ENCODE measurements at regions not wholly inside any gene's neighbourhood (a gene's known extent, or its start where the extent isn't known, plus 50 kb on each side); places are given as distances from the start of the nearest gene placed in this dataset.

DNA sequence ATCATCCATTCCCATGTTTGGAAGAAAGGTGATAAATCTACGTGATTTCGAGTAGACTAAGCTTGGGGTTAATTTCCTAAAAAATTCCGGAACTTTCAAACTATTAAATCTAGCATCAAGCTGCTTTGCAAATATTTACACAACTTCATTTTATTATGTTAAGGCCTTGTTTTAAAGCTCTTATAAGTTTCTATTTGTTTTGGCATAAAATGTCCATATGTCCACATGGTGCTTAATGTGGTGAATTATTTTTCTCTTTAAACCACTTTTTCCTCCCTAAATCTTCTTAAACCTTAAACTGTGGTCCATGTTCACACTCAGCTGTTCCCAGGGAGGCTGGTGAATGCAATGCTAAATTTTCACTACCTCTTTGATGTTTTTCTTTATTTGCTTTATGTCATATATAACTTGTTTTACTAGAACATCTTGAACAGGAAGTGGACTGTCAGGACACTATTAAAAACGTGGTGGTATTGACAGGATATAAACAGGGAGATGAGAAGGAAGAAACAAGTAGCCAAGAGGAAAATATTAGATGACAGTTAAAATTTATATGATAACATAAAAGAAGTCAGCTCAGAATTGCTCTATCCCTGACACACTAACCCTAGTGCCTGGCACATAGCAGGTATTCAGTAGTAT is 72.5 kb upstream of the AGTR1 start:
- no peak overlapping the region for H3K4me3 Mint-ChIP-seq
- H3K9me3 Mint-ChIP-seq: peaks cover 10% of the 10 kb centered on the region
- no peaks in the 10 kb centered on the region for H3K4me1 Mint-ChIP-seq
- H3K36me3 Mint-ChIP-seq: no peaks in the 10 kb centered on the region
- no peaks in the 10 kb centered on the region for H3K27me3 Mint-ChIP-seq
- no peak overlapping the region for H3K27ac Mint-ChIP-seq
- DNase-seq: no peak

DNA sequence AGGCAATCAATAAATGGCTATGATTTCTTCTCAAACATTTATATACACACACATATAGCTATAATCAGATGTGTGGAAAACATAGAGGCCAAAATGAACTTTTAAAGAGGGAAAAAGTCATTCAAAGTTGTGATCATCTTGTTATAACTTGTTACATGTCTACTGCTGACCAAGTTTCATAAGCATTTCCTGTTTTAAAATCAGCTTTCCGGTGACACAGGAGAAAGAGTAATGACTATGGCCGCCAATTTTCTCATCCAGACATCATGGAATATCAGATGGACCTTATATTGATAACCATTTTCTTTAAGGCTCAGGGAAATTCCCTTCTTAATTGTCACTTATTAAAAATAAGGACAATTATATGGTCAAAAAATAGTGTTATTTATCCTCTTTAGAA is 71.7 kb upstream of the AGTR1 start:
- no peak overlapping the region for H3K27ac Mint-ChIP-seq

GRCh38 chr3:148629006-148629405 is 68.7 kb upstream of the AGTR1 start:
- DNase-seq: no peak
- Mint-ChIP-seq H3K4me3 (no peak overlapping the region), H3K9me3 (peaks cover 13% of the 10 kb centered on the region), H3K36me3 (no peaks in the 10 kb centered on the region), H3K27me3 (no peaks in the 10 kb centered on the region), H3K27ac (no peak overlapping the region), H3K4me1 (no peaks in the 10 kb centered on the region)

More for the DNA sequence above, 71.7 kb upstream of the AGTR1 start:
- Mint-ChIP-seq H3K4me1 (no peaks in the 10 kb centered on the region), H3K4me3 (no peak overlapping the region), H3K27me3 (no peaks in the 10 kb centered on the region), H3K36me3 (no peaks in the 10 kb centered on the region), H3K9me3 (peaks cover 10% of the 10 kb centered on the region)
- no peak for DNase-seq

- H3K36me3 Mint-ChIP-seq: no peaks in the 10 kb centered on the region
- no peak overlapping the region for H3K4me3 Mint-ChIP-seq
- DNase-seq: no peak
- peaks cover 14% of the 10 kb centered on the region for H3K9me3 Mint-ChIP-seq
- no peaks in the 10 kb centered on the region for H3K4me1 Mint-ChIP-seq
- H3K27ac Mint-ChIP-seq: no peak overlapping the region
- no peaks in the 10 kb centered on the region for H3K27me3 Mint-ChIP-seq
These were observed 66.4 kb upstream of the AGTR1 start for GRCh38 chr3:148631124-148631903.

GRCh38 chr3:148641722-148642121 is 56.0 kb upstream of the AGTR1 start:
- no peaks in the 10 kb centered on the region for H3K36me3 Mint-ChIP-seq
- DNase-seq: no peak
- no peak overlapping the region for H3K27ac Mint-ChIP-seq
- H3K27me3 Mint-ChIP-seq: no peaks in the 10 kb centered on the region
- H3K9me3 Mint-ChIP-seq: no peaks in the 10 kb centered on the region
- H3K4me3 Mint-ChIP-seq: no peak overlapping the region
- H3K4me1 Mint-ChIP-seq: no peaks in the 10 kb centered on the region

GRCh38 chr3:148642214-148642613 is 55.5 kb upstream of the AGTR1 start:
- Mint-ChIP-seq H3K27ac (no peak overlapping the region), H3K9me3 (no peaks in the 10 kb centered on the region), H3K27me3 (no peaks in the 10 kb centered on the region), H3K4me3 (no peak overlapping the region), H3K36me3 (no peaks in the 10 kb centered on the region), H3K4me1 (no peaks in the 10 kb centered on the region)
- no peak for DNase-seq

GRCh38 chr3:148642616-148643015 is 55.1 kb upstream of the AGTR1 start:
- no peak for DNase-seq
- H3K9me3 Mint-ChIP-seq: no peaks in the 10 kb centered on the region
- no peaks in the 10 kb centered on the region for H3K27me3 Mint-ChIP-seq
- no peak overlapping the region for H3K27ac Mint-ChIP-seq
- H3K36me3 Mint-ChIP-seq: no peaks in the 10 kb centered on the region
- no peak overlapping the region for H3K4me3 Mint-ChIP-seq
- no peaks in the 10 kb centered on the region for H3K4me1 Mint-ChIP-seq

- H3K4me1 Mint-ChIP-seq: no peaks in the 10 kb centered on the region
- DNase-seq: no peak
- H3K27ac Mint-ChIP-seq: no peak overlapping the region
- H3K4me3 Mint-ChIP-seq: no peak overlapping the region
- H3K36me3 Mint-ChIP-seq: no peaks in the 10 kb centered on the region
- no peaks in the 10 kb centered on the region for H3K9me3 Mint-ChIP-seq
- H3K27me3 Mint-ChIP-seq: no peaks in the 10 kb centered on the region
These were observed 54.3 kb upstream of the AGTR1 start for GRCh38 chr3:148643389-148643840.

GRCh38 chr3:148646126-148646665 is 51.5 kb upstream of the AGTR1 start:
- no peaks in the 10 kb centered on the region for H3K36me3 Mint-ChIP-seq
- no peak overlapping the region for H3K27ac Mint-ChIP-seq
- no peaks in the 10 kb centered on the region for H3K27me3 Mint-ChIP-seq
- DNase-seq: no peak
- no peaks in the 10 kb centered on the region for H3K4me1 Mint-ChIP-seq
- no peak overlapping the region for H3K4me3 Mint-ChIP-seq
- H3K9me3 Mint-ChIP-seq: no peaks in the 10 kb centered on the region

All from activated naive CD8-positive, alpha-beta T cell treated with anti-CD3 and anti-CD28 coated beads for 36 hours (primary cell).